ENCODE measurements at regions not wholly inside any gene's neighbourhood (a gene's known extent, or its start where the extent isn't known, plus 50 kb on each side); places are given as distances from the start of the nearest gene placed in this dataset.

DNA sequence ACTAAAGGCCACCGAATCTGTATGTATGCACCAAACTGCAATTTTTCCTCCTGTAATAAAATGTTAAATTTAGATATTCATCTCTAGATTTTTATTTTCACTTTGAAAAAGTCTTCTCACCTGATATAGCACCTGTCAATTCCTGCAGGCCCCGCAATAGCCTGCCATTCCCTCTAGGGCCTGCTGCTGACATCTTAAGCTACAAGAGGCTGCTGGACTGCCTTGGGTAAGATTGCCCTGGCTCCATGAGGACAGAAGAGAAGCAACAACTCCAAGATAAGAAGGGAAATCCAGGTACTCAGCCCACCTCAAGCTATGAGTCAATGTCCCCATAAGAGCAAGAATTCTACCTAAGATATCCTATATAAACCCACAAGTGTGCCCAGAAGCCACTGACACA, 230.2 kb upstream of the AGTR2 start:
- FAIRE-seq (no peak), DNase-seq (ENCODE audit: insufficient read length, low spot score) (no peak)

DNA sequence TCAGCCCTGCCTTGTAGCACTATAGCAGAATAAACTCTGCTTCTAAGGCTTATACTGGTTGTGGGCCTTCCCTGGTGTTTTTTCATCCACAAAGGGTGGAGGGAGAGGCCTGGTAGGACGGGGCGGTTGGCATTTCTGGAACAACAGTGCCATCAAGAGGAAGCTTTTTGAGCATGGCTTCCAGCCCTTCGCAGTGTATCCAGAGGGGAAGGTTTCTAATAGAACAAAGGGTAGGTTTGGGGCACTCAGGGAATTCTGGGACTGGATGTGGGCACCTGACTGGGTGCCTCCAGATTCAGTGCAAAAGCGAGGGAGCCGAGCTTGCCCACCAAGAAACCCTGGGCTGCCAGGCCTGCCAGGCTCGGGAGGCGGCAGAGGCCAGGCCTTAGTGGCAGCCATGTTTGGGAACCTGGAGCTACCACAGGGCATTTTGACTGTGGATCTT, 229.6 kb upstream of the AGTR2 start:
- no peak for FAIRE-seq

More for the DNA sequence above, 230.2 kb upstream of the AGTR2 start:
- TF ChIP-seq POLR2A (IDR thresholded peaks at IDR 0.05; ENCODE audit: low read depth, low read length): no peak

DNA sequence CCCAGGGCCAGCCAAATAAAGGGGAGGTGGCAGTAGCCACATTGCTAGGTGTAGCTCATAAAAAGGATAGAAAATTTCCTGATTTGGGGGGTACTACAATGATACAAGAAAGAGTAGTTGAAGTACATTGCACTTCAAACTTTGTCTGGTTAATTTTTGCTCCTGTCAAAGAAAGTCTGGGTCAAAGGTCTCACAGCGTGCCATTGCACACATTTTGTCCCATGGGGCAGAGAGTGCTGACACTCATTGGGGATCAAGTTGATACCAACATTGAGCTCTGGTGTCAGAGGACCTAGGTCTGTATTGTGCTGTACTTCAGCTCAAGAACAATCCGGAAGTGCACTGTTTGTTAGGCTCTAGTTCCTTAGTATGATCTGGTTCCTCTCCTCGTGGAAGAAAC, 229.2 kb upstream of the AGTR2 start:
- FAIRE-seq (no peak), DNase-seq (ENCODE audit: insufficient read length, low spot score) (no peak)
- TF ChIP-seq POLR2A (IDR thresholded peaks at IDR 0.05; ENCODE audit: low read depth, low read length): no peak

More for the DNA sequence above, 229.6 kb upstream of the AGTR2 start:
- no peak for TF ChIP-seq POLR2A (IDR thresholded peaks at IDR 0.05; ENCODE audit: low read depth, low read length)
- DNase-seq (ENCODE audit: insufficient read length, low spot score): no peak

DNA sequence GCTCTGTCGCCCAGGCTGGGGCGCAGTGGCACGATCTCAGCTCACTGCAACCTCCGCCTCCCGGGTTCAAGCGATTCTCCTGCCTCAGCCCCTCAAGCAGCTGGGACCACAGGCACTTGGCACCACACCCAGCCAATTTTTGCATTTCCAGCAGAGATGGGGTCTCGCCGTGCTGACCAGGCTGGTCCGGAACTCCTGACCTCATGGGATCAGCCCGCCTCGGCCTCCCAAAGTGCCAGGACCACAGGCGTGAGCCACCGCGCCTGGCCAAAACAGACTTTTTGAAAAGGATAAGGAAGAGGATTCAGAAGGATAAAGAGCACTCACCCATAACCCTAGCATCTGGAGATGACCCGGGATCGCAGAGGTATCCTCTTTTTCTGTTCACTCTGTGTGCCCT, 224.5 kb upstream of the AGTR2 start:
- no peak for TF ChIP-seq POLR2A (IDR thresholded peaks at IDR 0.05; ENCODE audit: low read depth, low read length)
- no peak for FAIRE-seq
- DNase-seq (ENCODE audit: insufficient read length, low spot score): no peak

DNA sequence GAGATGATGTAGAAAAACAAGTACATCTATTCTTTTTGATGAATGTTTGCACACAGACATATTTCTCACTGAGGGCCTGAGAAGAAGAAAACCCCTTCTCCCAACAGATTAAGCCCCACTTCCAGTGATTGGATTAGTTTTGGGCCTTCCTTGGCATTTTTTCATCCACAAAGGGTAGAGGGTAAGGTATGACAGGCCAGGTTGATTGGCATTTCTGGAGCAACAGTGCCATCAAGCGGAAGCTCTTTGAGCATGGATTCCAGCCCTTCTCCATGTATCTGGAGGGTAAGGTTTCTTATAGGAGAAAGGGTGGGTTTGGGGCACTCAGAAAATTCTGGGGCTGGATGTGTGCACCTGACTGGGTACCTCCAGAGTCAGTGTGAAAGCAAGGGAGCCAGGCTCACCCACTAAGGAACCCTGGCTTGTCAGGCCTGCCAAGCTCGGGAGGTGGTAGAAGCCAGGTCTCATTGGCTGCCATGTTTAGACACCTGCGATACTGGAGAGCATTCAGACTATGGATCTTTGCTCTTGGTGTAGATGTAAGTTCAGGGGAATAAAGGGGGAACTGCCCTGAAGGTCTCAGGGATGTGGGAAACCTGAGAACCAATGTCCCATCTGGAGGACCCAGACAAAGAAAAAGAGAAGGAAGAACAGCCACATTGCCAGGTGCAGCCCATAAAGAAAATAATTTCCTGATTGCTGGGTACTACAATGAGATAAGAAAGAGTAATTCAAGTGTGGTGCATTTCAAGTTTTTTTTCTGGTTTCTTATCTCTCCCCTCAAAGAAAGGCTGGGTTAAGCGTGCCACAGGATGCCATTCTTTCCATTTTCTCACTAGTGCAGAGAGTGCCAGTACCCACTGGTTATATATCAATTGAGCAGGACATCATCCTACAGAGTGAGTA, 222.3 kb upstream of the AGTR2 start:
- TF ChIP-seq POLR2A (IDR thresholded peaks at IDR 0.05; ENCODE audit: low read depth, low read length): no peak
- FAIRE-seq (no peak), DNase-seq (ENCODE audit: insufficient read length, low spot score) (no peak)

DNA sequence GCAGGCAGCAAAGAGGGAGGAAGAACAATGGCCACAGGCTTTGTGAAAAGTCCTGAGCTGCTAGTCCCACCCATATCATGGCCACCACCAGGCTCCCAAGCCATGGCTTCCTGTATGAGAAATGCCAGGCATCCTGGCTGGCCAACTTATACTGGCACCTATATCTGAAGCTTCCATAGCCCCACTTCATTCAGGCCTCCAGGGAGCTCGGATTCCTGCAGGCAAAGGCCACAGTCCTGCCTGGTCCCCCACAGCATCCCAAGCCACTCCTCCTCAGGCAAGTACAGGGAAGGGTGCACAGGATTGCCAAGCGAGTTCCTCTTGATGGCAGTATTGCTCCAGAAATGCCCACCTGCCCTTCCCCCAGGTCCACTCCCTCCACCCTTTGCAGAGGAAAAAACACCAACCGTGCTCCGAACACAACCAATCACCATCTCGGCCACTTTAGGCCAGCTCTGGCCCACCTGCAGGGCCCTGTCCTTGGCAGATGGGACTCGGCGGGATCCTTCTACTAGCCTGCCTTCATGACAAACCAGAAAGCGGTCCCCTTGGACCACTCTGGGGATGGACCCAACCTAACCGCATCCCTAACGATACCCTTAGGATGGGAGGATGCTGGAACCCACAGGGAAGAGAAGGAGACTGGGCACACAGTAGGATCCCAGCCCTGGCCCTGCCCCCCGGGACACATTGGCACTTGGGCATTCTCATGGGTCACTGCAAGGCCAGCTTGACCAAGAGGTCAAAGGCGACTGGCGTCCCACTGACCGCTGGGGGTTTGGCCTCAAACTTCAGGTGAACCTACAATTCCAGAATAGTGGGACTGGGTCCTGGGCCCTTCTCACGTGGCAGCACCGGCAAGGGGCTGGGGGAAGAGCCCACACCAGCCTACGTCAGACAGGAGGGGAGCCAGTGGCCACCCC, 220.4 kb upstream of the AGTR2 start:
- DNase-seq (ENCODE audit: insufficient read length, low spot score): no peak
- no peak for FAIRE-seq
- TF ChIP-seq POLR2A (IDR thresholded peaks at IDR 0.05; ENCODE audit: low read depth, low read length): no peak

DNA sequence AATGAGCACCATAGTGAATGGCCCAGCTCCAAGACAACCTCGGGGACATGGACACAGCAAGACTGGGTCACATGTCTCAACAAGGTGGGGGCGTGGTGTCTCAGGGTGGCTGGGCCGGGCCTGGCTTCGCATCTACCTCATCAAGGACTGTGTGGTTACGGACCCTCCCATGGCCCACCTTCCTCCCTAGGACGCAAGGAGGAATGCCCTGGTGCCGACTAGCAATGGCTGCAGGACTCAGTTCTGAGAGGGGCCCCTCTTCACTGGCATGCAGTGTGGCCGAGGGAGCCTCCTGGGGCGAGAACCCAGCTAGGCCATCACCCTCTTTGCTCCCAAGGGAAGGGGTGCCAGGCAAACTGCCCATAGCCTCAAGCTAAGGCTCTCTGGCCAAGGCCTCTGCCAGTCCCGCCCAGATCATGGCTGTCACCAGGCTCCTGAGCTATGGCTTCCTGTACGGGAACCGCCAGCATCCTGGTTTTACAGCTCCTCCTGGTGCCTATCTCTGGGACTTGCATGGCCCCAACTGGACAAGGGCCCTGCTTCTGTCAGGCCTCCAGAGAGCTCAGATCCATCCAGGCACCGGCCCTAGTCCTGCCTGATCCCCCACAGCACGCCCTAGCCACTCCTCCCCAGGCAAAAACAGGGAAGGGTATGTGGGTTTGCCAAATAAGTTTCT, 218.0 kb upstream of the AGTR2 start:
- no peak for DNase-seq (ENCODE audit: insufficient read length, low spot score)
- no peak for FAIRE-seq
- no peak for TF ChIP-seq POLR2A (IDR thresholded peaks at IDR 0.05; ENCODE audit: low read depth, low read length)

DNA sequence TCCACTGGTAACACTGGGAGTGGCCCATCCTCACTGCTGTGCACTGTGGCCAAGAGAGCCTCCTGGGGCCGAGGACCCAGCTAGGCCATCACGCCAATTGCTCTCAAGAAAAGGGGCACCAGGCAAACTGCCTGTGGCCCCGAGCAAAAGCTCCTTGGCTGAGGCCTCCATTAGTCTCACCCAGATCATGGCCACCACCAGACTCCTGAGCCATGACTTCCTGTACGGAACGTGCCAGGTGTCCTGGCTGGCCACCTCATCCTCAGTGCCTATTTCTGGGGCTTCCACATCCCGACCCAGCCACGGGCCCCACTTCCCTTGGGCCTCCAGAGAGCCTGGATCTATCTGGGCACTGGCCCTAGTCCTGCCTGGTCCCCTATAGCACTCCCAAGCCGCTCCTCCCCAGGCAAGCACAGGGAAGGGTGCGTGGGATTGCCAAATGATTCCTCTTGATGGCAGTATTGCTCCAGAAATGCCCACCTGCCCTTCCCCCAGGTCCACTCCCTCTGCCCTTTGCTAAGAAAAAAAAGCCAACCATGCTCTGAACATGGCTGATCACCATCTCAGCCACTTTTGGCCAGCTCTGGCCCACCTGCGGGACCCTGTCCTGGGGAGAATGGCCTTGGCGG, 212.6 kb upstream of the AGTR2 start:
- no peak for TF ChIP-seq POLR2A (IDR thresholded peaks at IDR 0.05; ENCODE audit: low read depth, low read length)
- no peak for DNase-seq (ENCODE audit: insufficient read length, low spot score)
- no peak for FAIRE-seq

DNA sequence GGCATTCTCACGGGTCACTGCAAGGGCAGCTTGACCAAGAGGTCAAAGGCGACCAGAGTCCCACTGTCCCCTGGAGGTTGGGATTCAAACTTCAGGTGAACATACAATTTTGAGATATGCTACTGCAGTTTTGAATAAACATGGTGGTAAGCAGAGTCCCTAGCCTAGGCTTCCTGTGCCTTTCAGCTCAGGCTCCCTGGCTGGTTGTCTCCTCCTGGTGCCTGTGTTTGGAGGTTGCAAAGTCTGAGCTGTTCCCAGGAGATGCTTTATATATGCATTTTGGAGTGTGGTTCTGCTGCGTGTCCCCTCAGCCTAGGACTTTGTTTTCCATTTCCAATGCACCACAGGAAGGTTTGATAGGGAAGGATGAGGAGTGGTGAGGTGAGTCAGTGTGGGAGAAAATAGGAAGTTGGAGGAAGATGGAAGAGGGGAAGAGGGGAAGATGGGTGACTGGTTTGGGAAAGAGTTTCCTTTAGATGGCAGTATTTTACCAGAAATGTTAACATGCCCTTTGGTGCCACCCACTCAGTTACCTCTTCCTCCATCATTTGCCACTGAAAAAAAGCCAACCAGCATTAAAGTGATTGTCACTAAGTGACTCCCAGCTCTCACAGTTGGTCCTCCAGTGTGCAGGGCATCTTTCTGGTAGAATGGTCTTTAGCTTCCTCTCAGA, 211.7 kb upstream of the AGTR2 start:
- no peak for TF ChIP-seq POLR2A (IDR thresholded peaks at IDR 0.05; ENCODE audit: low read depth, low read length)
- no peak for FAIRE-seq
- no peak for DNase-seq (ENCODE audit: insufficient read length, low spot score)

DNA sequence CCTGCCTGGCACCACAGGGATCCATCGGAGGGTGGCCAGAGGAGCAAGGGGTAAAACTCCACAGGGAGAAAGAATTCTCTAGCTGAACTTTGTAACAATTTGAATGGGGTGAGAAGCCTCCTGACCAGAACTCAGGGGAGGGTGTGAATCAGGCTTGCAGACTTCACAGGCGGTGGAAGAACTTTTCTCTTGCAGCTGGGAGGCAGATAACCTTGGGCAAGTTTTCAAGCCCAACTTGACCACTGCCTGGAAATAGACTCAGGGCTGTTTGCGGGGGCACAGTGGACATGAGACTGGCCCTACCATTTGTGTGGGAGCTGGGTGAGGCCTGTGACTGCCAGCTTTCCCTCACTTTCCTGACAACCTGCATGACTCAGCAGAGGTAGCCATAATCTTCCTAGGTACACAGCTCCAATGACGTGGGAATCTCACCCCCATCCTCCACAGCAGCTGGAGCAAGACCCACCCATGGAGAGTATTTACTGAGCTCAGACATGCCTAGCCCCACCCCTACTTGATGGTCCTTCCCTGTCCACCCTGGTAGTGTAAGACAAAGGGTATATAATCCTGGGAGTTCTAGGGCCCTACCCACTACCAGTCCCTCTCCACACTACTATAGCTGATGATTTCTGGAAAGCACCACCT, 210.0 kb upstream of the AGTR2 start:
- DNase-seq (ENCODE audit: insufficient read length, low spot score) (no peak), FAIRE-seq (no peak)
- TF ChIP-seq POLR2A (IDR thresholded peaks at IDR 0.05; ENCODE audit: low read depth, low read length): no peak

DNA sequence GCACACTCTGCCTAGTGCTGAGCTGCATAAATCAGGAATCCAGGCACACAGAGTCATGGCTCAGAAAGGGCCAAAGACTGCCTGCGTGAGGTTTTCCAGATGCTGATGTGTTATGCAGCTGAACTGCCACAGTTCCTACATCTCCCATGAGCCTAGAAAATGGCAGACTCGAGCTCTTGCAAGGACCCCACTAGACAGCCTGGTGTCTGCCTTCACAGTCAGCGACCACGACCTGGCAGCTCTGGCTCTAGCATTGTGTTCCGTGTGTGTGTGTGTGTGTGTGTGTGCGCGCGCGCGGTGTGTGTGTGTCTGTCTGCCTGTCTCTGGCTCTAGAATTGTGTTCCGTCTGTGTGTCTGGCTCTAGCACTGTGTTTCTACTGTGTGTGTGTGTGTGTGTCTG, 203.6 kb upstream of the AGTR2 start:
- no peak for TF ChIP-seq POLR2A (IDR thresholded peaks at IDR 0.05; ENCODE audit: low read depth, low read length)
- DNase-seq (ENCODE audit: insufficient read length, low spot score) (no peak), FAIRE-seq (no peak)

DNA sequence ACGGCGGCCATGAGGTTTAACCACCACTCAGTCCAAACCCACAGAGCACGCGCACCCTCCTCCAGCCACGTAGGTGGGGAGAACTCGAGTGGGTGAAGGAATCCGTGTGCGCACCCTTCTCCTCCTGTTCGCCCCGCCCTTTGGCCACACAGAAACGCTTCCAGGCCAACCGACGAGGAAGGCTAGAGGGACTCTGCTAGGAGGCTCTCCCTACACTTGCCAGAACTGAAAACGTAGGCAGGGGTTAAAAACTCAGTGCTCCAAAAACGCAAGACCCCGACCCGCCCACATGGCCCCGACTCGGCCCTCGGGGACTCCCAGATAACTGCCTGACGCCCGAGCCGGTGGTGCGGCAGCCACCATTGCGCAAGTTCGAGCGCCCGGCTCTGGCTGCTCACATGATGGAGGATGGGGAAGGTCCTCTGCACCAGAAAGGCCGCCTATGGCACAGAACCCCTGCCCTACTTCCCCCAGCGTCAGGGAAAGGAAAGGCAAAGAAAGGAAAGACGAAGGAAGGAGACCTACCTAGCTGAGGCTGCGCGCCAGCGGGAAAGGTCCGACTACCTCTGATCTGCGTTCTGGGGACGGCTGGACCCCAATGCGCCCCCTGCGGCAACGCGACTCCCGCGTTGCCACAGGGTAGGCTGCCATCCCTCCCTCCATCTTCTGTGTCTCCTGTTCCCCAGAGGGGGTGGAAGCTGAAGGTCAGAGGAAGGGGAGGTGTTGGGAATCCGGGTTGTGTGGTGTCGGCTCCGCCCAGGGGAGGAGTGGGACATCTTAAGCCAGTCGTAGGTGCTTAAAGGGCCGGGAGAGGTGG, 201.9 kb upstream of the AGTR2 start:
- DNase-seq (ENCODE audit: insufficient read length, low spot score): peak; percentile 54
- TF ChIP-seq POLR2A (IDR thresholded peaks at IDR 0.05; ENCODE audit: low read depth, low read length): peak; percentile 37; the same call in 1 of the 2 replicates
- peak; percentile 82 for FAIRE-seq
